Nephron (organoid): ENCODE measurements at regions not wholly inside any gene's neighbourhood (a gene's known extent, or its start where the extent isn't known, plus 50 kb on each side); places are given as distances from the start of the nearest gene placed in this dataset.

ENCODE experiments used
- H3K27ac Mint-ChIP-seq, 3 experiments: 2 replicates each; pipeline ENCODE4 v1.8.0; 2020; ENCODE audit warnings: mixed read lengths in 3 of 3, mild to moderate bottlenecking in 2 of 3, moderate library complexity in 1 of 3
- H3K27me3 Mint-ChIP-seq: 2 replicates; pipeline ENCODE4 v1.8.0; 2021; ENCODE audit warnings: low read depth, mild to moderate bottlenecking, moderate library complexity, mixed read lengths
- H3K36me3 Mint-ChIP-seq: 2 replicates; pipeline ENCODE4 v1.8.0; 2020; ENCODE audit warnings: low read depth, mixed read lengths
- H3K4me1 Mint-ChIP-seq: 2 replicates; pipeline ENCODE4 v1.8.0; 2020; ENCODE audit warnings: mixed read lengths
- H3K4me3 Mint-ChIP-seq, 3 experiments: 2 replicates each; pipeline ENCODE4 v1.8.0; 2020; ENCODE audit warnings: mild to moderate bottlenecking in 3 of 3, mixed read lengths in 3 of 3, moderate library complexity in 2 of 3
- H3K9me3 Mint-ChIP-seq: 2 replicates; pipeline ENCODE4 v1.8.0; 2020; ENCODE audit warnings: mixed read lengths
- CTCF ChIP-seq, 3 experiments: fragments of 200-600 bp; sonication (generic); IDR thresholded peaks; one replicate each; pipeline ENCODE4 v1.5.0; 2021; ENCODE audit warnings: antibody characterized with exemption in 3 of 3; ENCODE audit not compliant: unreplicated experiment in 3 of 3

GRCh38 chr2:47260971-47261370 lies 84.7 kb upstream of the CALM2 start:
- Mint-ChIP-seq H3K36me3 (no peaks in the 10 kb centered on the region), H3K4me1 (peaks cover 20% of the 10 kb centered on the region), H3K9me3 (no peaks in the 10 kb centered on the region), H3K27me3 (no peaks in the 10 kb centered on the region), H3K4me3 (no peak overlapping the region), H3K27ac (no peak overlapping the region)
- TF ChIP-seq CTCF (IDR thresholded peaks at IDR 0.05; ENCODE audit: unreplicated experiment in 3 of 3), result no peak

GRCh38 chr2:47259829-47260228 lies 83.5 kb upstream of the CALM2 start:
- Mint-ChIP-seq H3K4me3 (no peak overlapping the region), H3K9me3 (no peaks in the 10 kb centered on the region), H3K4me1 (peaks cover 16% of the 10 kb centered on the region), H3K36me3 (no peaks in the 10 kb centered on the region), H3K27ac (no peak overlapping the region), H3K27me3 (no peaks in the 10 kb centered on the region)
- TF ChIP-seq CTCF (IDR thresholded peaks at IDR 0.05; ENCODE audit: unreplicated experiment in 3 of 3), result no peak

GRCh38 chr2:47257946-47258348 lies 81.6 kb upstream of the CALM2 start:
- Mint-ChIP-seq H3K4me3 (no peak overlapping the region), H3K27ac (no peak overlapping the region), H3K9me3 (no peaks in the 10 kb centered on the region), H3K36me3 (no peaks in the 10 kb centered on the region), H3K27me3 (no peaks in the 10 kb centered on the region), H3K4me1 (peaks cover 16% of the 10 kb centered on the region)
- TF ChIP-seq CTCF (IDR thresholded peaks at IDR 0.05; ENCODE audit: unreplicated experiment in 3 of 3), result no peak

GRCh38 chr2:47256416-47257087 lies 80.2 kb upstream of the CALM2 start:
- Mint-ChIP-seq H3K27me3 (no peaks in the 10 kb centered on the region), H3K4me3 (peak overlapping the region in 1 of 3 experiments; percentile 38), H3K4me1 (peaks cover 16% of the 10 kb centered on the region), H3K36me3 (no peaks in the 10 kb centered on the region), H3K9me3 (no peaks in the 10 kb centered on the region), H3K27ac (peak overlapping the region in 1 of 3 experiments; percentile 53)
- no peak for TF ChIP-seq CTCF (IDR thresholded peaks at IDR 0.05; ENCODE audit: unreplicated experiment in 3 of 3)

GRCh38 chr2:47255794-47256193 lies 79.5 kb upstream of the CALM2 start:
- Mint-ChIP-seq H3K4me1 (peaks cover 16% of the 10 kb centered on the region), H3K27ac (no peak overlapping the region), H3K9me3 (no peaks in the 10 kb centered on the region), H3K27me3 (no peaks in the 10 kb centered on the region), H3K4me3 (no peak overlapping the region), H3K36me3 (no peaks in the 10 kb centered on the region)
- TF ChIP-seq CTCF (IDR thresholded peaks at IDR 0.05; ENCODE audit: unreplicated experiment in 3 of 3), result no peak

- Mint-ChIP-seq H3K27ac (no peak overlapping the region), H3K4me1 (peaks cover 25% of the 10 kb centered on the region), H3K4me3 (no peak overlapping the region), H3K9me3 (no peaks in the 10 kb centered on the region), H3K36me3 (no peaks in the 10 kb centered on the region), H3K27me3 (no peaks in the 10 kb centered on the region)
- TF ChIP-seq CTCF (IDR thresholded peaks at IDR 0.05; ENCODE audit: unreplicated experiment in 3 of 3), result no peak
Measured at GRCh38 chr2:47254464-47254863, 78.2 kb upstream of the CALM2 start.
